DMS53 (cell line): ENCODE measurements at regions not wholly inside any gene's neighbourhood (a gene's known extent, or its start where the extent isn't known, plus 50 kb on each side); places are given as distances from the start of the nearest gene placed in this dataset.

ENCODE experiments used
- DNase-seq: peaks from one replicate; lab custom pipeline; 2025; lab: John Stamatoyannopoulos, UW

DNA sequence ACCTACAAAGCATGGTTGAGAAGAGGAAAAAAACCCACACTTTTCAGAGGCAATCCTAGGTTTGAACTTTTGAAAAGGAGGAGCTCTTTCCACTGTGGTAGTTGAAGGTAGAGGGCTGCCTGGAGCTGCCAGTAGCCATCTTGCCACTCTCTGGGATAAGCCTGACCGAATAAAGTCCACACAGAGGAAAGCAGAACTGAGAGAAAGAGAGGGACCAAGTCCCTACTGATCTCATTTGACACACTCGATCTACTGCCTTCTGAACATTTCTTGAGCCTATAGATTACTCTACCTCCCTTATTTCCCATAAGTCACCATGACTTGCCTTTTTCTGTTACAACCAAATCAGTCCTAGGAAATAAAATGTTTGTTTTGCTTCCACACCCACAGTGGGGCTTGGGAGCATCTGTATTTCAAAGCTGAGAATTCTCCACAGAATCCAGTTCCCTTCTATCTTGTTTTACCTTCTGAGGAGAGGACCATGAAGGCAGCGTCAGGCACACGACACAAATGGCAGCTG, 147.0 kb upstream of the PTPRK start:
- no peak for DNase-seq

DNA sequence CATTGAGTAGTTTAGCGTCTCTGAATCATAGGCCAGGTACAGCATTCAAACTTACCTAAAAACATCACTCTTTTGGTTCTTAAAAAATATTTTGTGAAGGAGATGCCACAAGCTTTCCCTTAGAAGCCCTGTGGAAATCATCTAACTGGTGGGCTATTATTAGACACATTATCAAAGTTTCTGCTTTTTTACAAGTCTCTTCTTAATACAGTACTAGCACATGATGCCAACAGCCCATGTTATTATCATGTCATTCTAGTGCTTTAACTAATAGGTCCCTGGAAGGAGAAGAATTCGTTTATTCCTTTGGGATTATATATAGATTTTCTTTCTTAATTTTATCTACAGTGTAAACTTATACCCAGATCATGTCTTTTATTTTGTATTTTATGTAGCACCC, 146.0 kb upstream of the PTPRK start:
- no peak for DNase-seq

DNA sequence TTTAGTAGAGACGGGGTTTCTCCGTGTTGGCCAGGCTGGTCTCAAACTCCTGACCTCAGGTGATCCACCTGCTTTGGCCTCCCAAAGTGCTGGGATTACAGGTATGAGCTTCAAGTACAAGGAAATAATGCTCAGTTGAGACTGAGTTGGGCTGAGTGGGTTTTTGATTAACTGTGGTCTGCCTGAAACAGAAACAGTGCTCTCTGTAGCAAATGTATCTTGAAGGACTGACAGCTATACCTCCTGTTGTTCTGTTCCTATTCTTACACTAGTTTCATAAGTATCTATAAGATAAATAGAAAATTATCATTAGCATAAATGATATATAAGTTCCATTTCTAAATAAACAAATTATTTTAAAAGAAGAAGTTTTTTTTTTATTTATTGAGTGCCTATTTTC, 142.8 kb upstream of the PTPRK start:
- no peak for DNase-seq

DNA sequence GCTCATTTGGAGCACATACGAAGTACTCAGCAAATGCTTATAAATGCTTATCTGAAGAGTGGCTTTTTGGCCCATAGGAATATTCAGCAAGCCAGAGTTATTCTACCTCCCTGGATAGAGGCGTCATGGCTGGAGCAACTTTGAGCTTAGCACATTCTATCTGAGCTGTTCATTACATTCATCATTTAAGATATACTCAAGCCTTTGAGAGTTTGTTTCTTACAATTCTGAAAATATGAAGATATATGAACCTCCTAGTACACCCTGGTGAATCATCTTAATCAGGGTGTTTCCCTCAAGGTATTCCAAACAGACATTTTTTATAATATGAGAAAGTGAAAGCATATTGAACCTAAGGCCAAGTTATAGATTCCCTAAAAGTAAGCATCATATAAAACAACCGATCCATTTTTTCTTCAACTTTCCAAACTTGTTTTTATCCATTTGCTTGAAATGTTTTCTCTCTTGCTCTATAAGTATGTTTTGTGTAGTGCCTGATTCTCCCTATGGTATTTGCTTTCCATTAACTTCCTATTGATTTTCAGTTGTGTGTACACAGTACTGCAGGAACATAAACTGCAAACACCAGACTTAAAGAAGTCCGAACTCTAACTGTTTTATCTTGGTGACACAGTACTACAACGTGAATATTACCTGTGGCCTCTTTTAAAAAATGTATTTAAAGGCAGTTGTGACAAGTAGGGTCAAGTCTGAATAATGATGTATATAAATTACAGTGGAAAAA, 139.7 kb upstream of the PTPRK start:
- DNase-seq = no peak

DNA sequence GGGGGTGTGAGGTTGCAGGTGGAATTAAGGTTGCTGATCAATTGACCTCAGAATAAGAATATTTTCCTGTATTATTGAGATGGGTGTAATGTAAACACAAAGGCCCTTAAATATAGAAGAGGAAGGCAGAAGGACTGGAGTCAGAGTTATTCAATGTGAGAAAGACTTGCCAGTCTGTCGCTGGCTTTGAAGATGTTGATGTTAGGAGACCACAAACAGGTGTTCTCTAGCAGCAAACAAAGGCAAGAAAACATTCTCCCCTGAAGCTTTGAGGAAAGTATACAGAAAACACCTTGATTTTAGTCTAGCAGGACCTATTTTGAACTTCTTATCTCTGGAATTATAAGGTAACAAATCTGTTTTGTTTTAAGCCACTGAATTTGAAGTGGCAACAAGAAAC, 138.9 kb upstream of the PTPRK start:
- no peak for DNase-seq

DNA sequence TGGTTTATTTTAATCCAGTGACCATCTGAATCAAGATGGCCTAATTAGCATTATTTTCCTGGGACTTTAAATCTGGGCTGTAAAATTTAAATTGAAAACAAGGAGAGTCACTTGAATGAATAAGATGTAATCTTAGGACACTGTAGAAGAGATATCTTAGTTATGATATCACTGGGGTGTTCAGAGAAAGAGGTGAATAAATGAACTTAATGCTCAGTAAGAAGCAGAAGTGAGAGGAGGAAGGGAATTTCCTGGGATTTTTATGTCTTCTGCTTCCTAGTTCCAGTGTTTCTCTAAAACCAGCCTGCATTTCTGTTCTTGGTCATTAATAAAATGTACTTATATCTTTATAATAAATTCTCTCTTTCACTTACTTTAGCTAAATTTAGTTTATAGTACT, 136.8 kb upstream of the PTPRK start:
- no peak for DNase-seq

DNA sequence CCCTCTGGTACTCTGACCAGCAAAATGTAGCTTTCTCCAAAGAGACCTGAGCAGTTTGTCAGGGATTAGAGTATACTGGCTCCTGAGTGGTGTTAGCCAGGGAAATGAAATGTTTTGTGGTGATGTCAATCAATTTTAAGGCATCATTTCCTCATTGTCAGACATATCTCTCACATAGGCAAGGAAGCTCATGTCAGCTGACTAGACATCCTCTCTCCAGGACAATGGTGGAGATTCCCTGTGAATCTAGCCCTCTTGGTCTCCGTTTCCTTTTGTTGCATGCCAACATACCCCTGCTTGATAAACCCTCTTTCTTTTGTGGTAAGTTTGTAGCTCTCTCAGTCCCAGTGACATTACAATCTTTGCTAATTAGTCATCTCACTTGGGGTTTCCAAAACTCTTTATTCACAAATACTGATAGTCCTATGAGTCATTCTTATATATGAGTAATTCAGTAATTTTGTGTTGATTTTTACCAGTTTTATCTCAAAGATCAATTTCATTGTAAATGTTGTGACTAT, 135.6 kb upstream of the PTPRK start:
- peak; percentile 46 for DNase-seq

DNA sequence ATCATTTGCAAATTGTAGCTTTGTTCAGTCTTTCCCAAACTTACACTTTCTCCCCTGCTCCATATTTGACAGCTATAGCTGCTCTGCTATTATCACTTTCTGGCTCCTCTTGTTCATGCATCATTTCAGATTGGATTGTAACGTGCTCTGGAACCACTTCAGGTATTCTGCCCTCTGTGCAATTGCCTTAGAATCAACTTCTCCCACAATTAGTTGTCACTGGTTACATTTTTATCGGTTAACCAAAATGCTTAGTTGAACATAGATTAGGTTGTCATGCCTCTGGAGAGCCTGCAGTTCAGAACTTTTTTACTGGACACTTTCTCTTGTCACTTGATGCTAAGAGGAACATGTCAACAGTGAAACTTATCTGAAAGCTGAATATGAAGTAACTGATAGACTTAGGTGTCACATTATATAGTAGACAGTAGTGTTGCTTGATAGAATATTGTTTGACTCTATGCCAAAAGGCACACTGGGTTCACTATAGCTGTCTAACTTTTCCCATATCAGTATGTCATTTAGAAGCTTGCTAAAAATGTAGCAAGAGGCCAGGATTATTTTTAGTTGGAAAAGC, 127.7 kb upstream of the PTPRK start:
- DNase-seq = peak; percentile 3

DNA sequence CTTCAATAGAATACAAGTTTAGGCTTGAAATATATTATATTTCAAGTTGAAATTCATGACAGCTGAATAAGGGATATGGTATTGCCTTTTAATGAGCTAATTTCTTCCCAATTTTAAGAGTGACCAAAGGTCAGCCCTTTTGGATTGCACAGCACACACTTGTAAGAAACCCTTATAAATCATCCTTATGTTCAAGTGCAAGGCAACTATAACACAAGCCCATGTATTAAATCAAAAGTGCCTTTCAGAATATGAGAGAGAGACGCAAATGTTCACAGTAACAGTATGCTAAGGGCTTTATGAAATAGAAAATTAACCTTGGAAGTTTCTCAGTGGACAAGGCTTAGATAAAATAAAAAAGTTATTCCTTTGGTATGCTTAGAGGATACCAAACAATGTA, 121.7 kb upstream of the PTPRK start:
- DNase-seq = no peak

DNA sequence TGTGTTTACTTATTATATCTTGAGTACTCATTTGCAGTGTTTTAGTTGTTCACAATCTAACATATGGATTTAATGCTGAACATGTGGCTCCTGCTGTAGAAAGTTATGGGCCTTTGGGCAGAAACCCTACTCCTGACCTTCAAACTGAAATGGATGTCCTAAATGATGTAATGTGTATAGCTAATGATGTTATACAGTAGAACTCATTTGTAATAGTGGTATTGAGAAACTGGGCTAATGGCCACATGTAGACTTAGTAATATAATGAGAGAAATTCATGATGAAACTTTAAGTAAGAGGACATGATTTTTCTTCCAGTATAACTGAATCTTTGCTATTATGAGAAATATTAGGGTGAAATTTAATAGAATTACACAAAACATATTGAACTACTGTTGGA, 121.3 kb upstream of the PTPRK start:
- DNase-seq = no peak

DNA sequence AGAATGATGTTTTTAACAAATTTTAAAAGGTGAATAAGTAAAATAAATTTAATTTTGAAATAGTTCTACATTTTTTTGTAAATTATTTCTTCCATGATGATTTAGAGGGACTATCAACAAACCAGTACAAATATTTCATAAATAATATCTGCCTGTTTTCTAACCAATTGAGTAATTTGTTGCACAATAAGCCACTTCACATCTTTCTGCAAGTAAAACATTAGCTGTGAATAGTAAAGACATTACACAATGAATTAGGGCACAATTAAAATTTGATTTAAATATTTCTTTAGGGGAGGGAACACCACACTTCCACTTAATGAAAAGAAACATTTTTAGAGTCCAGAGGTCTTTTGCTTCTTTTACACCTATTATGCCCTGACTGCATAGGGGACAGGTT, 118.4 kb upstream of the PTPRK start:
- no peak for DNase-seq

DNA sequence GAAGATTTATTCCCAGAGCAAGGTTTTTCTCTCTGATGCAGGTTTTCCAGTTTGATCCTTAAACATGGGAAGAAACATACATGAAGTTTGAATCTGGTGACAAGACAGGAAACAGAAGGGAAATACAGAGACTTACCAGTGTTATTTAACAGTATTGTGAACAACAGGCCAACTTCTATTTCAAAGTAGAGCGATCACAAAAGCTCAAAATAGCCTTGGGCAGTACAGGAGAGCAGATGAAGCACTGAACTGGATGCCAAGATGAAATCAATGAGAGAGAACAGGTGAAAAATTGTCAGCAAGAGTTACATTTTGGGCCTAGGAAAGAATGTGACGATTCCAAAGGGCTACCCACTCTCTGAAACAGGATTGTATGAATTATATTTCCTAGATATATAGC, 114.8 kb upstream of the PTPRK start:
- no peak for DNase-seq

DNA sequence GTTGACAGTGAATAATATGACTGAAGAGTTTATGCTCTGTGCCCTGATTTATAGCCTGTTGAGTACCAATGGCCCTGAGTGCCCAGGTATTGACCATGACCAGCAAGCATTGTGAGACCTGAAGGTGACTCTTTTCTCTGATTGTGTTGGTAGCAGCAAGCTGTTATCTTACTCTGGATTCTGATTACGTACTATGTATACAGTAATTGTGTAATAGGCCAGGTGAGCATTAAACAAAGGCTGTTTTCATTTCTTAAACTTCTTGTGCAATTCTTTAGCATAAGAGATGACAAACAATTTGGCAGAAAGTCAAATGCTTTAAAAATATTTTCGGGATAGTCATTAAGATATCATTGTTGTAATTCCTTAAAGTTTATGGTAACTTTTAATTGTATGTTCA, 111.7 kb upstream of the PTPRK start:
- no peak for DNase-seq

DNA sequence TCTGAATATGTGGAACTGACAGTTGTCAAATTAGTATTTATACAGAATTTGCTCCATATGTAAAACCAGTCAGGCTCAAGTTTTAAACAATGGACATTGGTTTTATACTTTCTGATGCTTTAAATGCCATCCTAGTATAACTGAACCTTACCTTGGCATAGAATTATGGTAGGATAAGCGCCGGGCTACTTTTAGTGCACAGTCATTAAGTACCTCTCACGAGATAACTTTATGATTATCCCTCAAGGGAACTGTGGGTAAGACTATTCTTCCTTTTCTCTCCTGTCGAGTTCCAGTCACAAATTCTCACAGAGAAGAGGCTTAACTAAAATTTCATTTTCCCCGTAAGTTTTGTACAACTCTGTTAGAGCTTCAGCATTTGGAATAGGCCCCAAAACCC, 110.6 kb upstream of the PTPRK start:
- DNase-seq = no peak

DNA sequence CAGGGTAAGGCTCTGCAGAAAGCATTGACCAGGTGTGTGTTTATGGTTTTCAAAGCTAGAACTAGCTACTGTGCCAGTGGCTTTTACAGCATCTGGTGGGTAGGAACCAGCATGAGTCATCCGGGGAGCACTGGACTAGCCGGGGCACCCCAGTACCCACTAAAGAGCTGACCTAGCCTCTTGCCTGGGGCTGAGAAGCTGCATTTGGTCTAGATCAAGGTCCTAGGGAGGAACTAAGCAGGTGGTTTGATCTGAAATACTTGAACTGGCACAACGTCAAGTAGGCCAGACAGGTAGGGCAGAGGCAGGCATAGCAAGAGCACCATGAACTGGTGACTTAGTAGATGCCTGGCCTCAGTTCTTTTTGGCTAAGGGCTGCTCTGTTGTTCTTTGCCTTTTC, 109.8 kb upstream of the PTPRK start:
- DNase-seq = no peak

DNA sequence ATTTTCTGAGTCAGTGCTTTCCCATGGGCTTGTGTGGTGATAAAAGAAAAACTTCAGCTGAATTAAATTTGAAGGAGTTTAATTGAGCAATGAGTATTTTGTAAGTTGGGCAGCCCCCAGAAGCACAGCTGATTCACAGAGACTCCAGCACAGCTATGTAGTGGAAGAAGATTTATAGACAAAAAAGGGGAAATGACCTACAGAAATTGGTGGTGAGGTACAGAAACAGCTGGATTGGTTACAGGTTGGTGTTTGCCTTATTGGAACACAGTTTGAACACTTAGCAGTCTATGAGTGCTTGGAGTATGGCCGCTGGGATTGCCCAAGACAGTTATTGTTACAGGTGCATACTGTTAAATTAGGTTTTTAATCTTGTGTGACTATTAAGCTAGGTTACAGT, 96.9 kb upstream of the PTPRK start:
- DNase-seq = no peak

DNA sequence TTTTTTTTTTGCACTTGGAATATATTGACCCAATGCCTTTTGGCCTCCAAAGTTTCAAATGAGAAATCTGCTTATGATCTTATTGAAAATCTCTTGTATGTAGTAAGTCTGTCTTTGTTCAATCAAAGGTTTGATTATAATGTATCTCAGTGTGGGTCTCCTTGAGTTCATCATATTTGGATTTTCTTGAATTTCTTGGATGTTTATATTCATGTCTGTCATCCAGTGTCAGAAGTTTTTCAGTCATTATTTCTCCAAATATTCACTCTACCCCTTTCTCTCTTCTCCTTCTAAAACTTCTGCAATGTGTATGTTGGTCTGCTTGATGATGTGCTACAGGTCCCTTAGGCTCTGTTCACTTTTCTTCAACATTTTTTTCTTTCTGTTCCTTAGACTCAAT, 95.9 kb upstream of the PTPRK start:
- no peak for DNase-seq

DNA sequence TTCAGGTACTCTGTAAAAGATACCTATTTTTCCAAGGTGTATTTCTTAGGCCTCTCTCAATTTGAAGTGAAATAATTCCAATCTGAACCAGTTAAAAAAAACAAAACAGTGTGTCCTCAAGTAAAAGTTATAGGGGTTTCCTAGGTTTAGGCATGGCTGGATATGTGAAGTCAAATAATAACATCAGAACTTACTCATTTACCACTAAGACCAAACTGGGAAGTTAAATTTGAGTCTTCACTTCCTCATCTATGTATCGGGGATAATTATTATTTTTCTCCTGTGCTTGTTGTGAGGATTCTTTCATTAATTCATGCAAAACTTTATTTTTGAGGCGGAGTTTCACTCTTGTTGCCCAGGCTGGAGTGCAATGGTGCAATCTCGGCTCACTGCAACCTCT, 86.2 kb upstream of the PTPRK start:
- no peak for DNase-seq

DNA sequence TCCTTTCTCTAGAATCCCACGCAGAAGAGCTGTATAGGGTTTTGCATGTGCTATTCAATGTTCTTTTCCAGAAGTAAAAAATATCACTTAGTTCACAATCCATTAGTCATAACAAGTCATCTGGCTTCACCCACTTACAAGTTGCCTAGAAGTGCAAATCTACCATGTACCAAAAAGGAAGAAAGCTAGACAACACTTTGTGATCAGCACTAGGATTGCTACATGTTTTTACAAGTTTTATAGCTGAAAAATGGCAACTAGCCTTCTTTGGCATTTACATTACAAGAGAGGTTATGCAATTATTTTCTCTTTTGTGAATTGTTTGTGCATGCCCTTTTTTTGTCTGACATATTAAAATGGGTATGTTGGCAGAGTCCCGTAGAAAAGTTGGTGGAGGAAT, 85.6 kb upstream of the PTPRK start:
- no peak for DNase-seq

DNA sequence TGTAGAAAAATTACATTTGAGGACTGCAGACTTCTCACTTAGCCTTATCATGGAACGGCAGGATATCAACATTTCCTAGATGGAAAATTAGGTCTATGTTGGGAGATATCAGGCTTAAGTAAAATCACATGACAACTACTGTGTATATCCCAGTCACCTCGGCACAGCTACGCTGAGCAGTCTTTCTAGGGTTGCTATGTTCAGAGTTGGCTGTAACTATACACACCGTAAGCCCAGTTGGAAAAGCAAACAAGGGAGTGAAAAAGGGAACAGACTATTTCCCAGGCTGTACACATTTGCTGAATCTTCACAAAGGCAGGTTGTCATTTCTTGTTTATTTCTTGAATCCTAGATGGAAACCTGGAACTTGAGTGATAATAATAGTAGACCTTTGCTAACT, 80.7 kb upstream of the PTPRK start:
- peak; percentile 49 for DNase-seq

DNA sequence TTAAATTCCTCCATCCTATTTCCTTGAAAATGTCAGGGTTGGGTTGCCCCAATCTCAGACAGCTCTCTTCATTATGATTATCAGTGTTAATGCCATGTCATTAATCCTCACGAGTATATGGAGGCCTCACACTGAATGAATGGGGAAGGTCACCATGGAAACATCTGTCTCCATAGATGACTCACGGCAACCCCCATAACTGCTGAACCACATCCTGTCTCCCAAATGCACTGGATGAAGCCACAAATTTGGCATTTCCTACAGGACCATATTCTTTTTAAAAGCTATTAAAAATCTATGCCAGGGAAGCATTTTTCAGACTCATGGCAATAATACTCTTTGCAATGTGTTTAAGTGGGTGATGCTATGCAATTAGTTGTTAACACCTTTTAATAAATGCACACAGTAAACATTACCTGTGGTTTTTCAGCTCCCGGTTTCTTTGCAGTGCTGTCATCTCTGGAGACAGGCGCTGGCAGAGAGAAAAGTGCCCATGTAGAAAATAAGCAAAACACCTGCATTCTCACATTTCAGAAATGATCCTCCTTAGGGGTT, 80.1 kb upstream of the PTPRK start:
- DNase-seq = peak; percentile 35

DNA sequence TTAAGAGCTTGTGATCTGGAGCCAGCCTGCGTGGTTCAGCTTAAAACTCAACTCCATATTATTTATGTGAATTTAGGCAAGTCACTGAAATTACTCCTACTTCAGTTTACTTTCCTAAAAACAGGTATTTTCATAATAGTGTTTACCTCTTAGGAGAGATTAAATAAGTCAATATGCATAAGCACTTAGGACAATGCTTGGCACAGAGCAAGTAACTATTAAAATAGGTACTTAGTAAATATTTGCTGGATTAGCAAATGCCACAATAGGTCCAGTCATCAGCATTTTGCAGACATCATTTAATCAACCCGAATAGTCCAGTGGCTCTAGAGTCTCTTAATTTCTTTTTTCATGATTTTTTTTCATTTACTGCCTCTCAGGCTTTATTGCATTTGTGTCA, 78.6 kb upstream of the PTPRK start:
- DNase-seq = peak; percentile 65

DNA sequence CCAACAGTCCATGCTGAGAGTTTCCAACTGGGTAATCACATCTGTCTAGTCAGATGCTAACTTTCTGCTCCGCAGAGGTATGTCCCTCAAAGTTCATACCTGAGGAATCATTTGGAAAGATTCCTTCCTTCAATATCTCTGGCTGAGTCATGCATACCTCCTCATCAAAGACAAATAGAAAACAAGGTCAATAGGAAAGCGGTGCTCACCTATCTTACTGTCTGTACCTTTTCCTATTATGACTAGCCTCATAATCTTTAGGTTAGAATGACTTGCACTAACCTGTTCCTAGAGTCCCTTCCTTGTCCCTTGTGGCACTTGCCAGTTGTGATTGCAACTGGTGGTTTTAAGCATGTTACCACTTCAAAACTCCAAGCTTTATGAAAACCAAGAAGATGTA, 78.2 kb upstream of the PTPRK start:
- peak; percentile 44 for DNase-seq
